GM19351 (cell line): ENCODE measurements at regions not wholly inside any gene's neighbourhood (a gene's known extent, or its start where the extent isn't known, plus 50 kb on each side); places are given as distances from the start of the nearest gene placed in this dataset.
A peak's percentile ranks its signal among the peaks of the same experiment; 100 is the strongest.
"Not testable (repeated sequence)": the region's sequence is repeated elsewhere in the genome, so short reads cannot be mapped to it uniquely, and the experiment has no call there.

Source experiments
- ATAC-seq: cut with Tn5 transposase; IDR thresholded peaks from one replicate; pipeline ENCODE4 v1.9.1; 2021; ENCODE audit warnings: mild to moderate bottlenecking, moderate library complexity; ENCODE audit not compliant: unreplicated experiment

- no peak for ATAC-seq
Observed at GRCh38 chr5:86127696-86128095, 490.0 kb upstream of the COX7C start.

GRCh38 chr5:86129009-86129408, 488.7 kb upstream of the COX7C start:
- no peak for ATAC-seq

- no peak for ATAC-seq
Observed at GRCh38 chr5:86137297-86137696, 480.4 kb upstream of the COX7C start.

GRCh38 chr5:86143837-86144236, 473.9 kb upstream of the COX7C start:
- ATAC-seq = no peak

DNA sequence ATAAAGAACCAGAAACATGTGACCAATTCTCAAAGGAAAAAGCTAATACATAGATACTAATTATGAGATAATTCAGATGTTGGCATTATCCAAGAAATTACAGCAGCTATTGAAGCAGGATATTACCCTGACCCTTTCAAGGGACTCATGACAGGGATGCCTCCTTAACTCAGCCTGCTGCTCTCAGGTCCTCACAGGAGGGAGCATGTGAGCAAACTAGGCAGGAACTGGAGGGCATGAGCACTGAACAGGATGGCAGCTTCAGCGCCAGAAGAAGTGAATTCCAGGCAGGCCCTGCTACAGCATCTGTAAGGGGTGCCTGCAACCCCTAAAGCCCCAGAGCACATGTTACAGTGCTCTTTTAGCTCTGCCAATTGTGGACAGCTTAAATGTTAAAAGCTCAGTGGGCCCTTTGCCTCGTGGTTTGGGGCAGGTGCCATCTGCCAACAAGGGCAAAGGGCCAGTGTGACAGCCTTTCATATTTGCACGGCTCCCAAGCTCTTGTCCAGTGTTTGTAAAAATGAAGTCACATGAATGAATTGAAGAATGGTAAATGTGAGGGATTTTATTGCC, 464.7 kb upstream of the COX7C start:
- no peak for ATAC-seq

DNA sequence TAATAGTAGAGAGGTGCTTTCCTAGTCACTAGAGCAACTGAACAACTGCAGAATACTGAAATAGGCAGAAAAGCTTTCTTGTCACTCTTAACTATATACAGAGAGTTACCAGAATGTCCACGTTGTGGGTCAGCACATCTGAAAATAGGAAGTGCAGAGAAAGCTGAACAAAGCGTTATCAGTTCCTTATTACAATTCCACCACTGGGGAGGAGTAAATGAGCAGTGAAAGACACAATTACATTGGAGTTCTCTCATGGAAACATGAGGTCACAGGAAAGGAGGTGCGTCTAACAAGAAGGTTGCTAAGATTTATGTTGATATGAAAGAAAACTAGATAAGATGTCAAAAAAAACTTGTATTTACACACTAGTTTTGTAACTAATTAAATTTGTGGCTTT, 461.9 kb upstream of the COX7C start:
- no peak for ATAC-seq

- no peak for ATAC-seq
Observed at GRCh38 chr5:86170194-86170593, 447.5 kb upstream of the COX7C start.

- ATAC-seq = peak; percentile 93
Observed at GRCh38 chr5:86175224-86175623, 442.5 kb upstream of the COX7C start.

GRCh38 chr5:86199287-86199686, 418.5 kb upstream of the COX7C start:
- ATAC-seq = no peak

- ATAC-seq = no peak
Observed at GRCh38 chr5:86228147-86228546, 389.6 kb upstream of the COX7C start.

DNA sequence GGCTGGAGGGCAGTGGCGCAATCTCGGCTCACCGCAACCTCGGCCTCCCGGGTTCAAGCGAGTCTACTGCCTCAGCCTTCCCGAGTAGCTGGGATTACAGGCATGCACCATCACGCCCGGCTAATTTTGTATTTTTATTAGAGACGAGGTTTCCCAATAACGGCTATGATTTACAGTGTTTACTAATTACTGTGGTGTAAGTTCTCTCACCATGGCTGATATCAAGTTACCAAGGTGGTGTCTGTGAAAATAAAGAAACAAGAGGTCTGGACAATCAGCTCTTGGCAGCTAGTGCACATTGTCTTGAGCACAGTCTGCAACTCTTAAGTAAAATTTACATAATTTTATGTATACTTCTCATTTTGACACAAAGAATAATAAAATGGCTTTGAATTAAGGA, 385.5 kb upstream of the COX7C start:
- ATAC-seq = no peak

- ATAC-seq = no peak
Observed at GRCh38 chr5:86244153-86244552, 373.6 kb upstream of the COX7C start.

DNA sequence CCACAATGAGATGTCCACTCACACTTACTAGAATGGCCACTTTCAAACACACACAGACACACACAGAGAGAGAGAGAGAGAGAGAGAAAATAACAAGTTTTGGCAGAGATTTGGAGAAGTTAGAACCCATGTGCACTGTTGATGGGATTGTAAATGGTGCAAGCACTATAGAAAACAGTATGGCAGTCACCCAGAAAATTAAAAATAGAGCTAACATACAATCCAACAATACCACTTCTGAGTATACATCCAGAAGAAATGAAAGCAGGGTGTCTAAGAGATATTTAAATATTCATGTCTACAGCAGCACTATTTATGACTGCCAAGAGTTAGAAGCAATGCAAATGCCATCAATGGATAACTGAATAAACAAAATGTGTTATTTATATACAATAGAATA, 359.9 kb upstream of the COX7C start:
- ATAC-seq = no peak

- ATAC-seq = not testable (repeated sequence)
Observed at GRCh38 chr5:86284400-86285190, 333.1 kb upstream of the COX7C start.

- ATAC-seq = not testable (repeated sequence)
Observed at GRCh38 chr5:86287437-86287836, 330.3 kb upstream of the COX7C start.

- ATAC-seq = not testable (repeated sequence)
Observed at GRCh38 chr5:86289786-86290185, 328.0 kb upstream of the COX7C start.

DNA sequence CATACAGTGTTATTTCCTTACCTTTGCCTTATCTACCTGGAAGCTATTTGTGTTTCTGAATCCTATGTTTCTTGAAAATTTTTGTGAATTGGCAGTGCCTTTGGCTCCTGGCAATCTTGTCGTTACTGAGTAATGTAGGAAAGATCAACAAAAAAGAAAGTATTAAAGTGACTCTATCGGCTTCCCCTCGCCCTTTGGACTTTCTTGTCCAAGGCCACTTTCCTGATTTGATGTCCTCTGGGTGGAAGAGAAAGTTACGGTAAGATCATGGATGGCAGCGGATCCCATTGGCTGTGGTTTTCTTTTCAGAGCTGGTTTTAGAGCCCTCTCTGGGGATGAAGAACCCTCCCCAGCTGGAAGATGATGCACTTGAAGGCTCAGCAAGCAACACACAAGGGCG, 324.9 kb upstream of the COX7C start:
- ATAC-seq = not testable (repeated sequence)

- not testable (repeated sequence) for ATAC-seq
Observed at GRCh38 chr5:86302643-86303042, 315.1 kb upstream of the COX7C start.

- ATAC-seq = peak; percentile 87
Observed at GRCh38 chr5:86305050-86305449, 312.7 kb upstream of the COX7C start.

GRCh38 chr5:86314951-86315350, 302.8 kb upstream of the COX7C start:
- no peak for ATAC-seq

GRCh38 chr5:86320266-86320665, 297.5 kb upstream of the COX7C start:
- no peak for ATAC-seq

DNA sequence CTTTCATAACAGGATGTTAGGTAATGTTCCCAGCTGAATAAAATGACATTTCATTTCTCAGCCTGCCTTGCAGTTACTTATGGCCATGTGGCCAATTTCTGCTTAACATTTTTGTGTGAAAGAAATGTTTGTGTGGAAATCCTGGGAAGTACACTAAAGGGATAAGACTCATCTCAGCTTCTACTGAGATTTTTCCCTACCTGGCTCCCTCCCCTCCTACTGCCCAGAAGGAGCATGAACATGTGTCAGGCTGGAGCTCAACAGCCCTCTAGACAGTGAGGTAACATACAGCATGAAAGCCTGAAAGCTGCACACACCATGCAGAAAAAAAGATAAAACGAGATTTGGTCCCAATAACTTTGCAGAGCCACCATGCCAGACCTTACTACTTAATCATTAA, 288.4 kb upstream of the COX7C start:
- ATAC-seq = no peak

GRCh38 chr5:86330736-86331135, 287.0 kb upstream of the COX7C start:
- no peak for ATAC-seq
